ENCODE measurements at regions not wholly inside any gene's neighbourhood (a gene's known extent, or its start where the extent isn't known, plus 50 kb on each side); places are given as distances from the start of the nearest gene placed in this dataset.
"Not testable (repeated sequence)": the region's sequence is repeated elsewhere in the genome, so short reads cannot be mapped to it uniquely, and the experiment has no call there.

DNA sequence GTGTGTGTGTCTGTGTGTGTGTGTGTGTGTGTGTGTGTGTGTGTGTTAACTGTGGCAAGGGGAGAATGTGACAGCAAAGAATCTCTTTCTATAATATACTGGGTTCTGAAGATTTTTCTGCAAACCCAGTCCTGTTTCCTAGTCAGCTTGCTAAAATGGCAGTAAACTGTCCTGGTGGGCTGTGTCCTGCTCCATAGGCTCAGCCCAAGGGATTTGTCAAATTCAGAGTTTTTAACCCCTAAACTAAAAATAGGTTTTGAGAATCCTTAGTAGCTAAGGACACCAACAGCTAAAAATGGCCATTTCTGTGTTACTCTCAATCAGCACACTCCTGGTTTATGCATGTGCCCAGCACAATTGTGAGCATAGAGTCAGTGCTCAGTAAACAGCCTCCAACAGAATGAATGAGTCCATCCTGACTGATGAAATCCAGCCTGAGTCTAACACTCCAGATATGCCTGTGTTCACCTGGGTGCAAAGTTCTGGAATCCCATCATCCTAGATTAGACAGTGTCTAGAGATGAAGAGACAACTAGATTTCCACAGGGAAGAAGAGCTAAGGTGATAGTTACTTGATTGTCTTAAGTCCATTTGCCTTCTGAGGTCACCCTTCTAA, 192.6 kb downstream of the TTC6 start:
- DNase-seq: no peak

DNA sequence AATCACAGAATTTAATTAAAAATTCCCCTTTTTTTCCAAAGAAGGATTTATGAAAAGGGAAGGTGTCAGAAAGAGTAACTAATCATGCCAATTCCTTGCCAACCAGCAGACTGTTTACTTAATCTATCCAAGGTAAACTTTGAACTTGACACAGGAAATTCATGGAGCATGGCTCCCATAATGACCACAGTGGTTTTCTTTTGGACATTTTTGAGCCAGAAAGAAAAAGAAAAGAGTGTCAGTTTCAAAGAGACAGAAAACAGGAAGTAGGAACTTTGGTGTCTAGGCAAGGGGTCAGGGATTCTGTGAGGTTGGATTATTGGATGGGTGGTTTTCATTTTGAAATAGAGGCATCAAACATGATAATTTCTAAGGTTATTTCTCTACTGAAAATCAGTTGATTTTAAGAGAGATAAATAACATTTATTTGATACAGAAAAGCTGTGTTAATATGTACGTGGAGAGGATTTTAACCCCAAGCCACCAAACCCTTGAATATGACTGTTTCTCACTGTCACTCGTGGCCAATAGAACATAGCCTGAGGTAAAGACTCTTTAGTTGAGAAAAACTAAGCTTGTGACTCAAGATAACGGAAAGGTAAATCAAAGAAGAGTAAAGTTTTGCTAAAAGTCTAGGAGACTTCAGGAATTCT, 196.1 kb downstream of the TTC6 start:
- DNase-seq: no peak

DNA sequence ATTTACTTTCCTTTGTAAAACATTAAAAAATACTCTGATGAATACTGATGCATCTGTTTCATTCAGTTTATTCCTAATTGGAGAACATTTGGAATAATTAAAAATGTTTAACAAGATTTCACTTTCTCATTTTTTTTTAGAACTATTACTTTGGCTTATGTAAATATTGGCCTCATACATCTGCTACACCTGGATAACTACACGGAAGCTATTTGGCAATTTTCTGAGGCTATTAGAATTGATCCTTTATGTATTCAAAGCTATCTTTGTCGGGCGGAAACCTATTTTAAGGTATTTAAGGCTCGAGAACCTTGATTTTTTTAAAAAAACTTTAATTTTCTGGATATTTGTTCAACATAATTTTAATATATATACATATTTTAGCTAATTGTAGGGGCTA, 196.7 kb downstream of the TTC6 start:
- DNase-seq: no peak

DNA sequence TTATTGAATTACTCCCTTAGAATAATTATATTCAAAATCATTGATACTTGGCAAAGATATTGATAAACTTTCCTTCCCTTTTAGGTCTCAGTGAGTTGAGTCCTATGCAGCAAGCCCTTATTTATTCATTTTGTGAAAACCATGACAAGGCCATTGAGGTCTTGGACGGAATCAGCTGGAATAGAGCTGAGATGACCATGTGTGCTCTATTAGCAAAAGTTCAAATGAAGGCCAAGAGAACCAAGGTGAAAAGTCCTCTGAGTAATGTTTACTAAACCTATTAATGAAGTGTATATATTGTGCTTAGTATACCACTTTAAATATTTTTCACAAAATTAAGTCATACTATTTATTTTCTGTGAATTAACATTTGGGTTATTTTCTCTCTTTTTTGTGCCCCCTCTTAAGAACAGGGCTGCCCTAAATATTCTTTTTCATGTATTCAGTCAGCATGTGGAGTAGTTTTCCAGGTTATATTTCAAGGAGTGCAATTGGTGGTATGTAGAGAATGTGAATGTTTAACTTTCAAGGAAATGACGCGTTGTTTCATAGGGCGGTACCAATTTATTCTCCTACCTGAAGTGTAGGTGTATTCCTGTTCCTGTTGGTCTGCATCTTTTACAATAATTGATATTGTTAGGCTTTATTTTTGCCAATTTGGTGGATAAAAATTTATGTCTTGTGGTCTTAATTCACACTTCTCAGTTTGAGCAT, 201.4 kb downstream of the TTC6 start:
- no peak for DNase-seq

DNA sequence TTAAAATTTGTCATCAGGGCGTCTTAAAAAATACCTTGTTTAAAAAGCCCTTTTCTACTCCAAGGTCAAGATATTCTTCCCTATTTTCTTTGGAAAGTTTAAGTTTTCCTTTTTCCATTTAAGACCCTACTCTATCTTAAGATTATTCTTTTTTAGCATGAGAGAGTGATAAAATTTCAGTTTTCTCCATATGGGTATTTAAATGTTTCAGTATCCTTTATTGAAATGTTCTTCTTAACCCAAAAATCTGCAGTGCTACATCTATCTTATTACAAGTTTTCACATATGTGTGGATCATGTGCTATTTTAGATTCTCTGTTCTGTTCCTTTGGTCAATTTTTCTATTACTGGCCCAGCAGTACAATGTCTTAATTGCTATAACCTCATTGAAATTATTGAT, 202.2 kb downstream of the TTC6 start:
- no peak for DNase-seq

DNA sequence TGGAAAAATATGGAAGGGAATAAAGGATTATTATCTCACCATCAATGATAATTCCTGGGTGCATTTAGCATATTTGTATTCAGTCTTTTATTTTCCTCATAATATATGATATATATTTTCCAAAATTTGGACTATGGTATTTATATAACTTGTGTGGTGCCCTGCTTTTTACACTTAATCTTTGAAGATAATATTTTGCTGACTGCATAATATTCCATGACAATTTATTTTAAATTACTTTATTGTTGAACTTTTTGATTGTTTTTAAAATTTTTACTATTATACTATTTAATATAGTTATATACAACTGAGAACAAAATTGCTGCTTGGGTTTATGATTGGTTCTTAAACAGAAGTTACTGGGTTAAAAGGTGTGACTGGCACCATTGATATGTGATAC, 212.3 kb downstream of the TTC6 start:
- no peak for DNase-seq

DNA sequence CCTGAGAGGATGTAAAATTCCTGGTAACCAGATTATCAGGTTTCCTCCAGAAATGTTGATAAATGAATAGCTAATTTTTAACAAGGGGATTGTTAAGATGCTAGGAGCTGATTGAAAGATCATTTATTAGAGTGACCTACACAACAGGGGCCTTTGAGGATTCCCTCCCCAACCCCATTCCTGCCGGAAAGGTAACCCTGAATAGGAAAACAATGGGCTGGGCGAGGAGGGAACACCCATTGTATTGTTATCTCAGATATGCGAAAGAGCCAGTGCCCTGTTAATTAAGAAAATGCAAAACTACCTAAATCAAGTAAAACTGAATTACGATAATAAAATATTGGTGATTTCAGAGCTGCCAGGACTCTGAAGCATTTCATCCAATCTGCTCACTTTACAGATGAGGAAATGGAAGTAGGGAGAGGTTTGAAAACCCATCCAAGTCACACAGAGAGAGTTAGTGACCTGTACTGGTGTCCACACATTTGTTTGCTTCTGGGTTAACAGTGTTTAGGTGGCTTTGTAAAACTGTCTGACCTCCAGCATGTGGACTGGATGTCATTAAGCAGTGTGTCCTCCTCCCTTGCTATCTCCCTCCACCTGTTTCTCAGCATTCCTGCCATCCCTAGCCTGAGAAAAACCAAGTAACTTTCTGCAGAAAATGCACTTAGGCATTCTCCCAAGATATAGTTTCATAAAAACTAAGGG, 214.8 kb downstream of the TTC6 start:
- no peak for DNase-seq

DNA sequence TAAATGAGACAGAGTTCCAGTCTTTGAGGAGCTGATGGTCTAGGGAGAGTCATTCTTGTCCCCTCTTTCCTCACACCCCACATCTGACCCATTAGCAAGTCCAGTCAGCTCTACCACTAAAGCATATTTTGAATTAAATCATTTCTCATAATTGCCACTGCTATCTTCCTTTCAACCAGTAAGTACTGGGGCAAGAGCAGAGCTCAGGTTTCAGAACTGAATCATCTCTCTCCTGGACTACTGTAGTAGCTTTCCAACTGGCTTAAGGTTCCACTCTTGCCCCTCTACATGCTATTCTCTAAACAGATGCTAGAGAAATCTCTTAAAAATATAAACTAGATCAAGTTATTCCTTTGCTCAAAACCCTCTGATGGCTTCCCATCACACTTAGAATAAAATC, 218.3 kb downstream of the TTC6 start:
- DNase-seq: no peak

DNA sequence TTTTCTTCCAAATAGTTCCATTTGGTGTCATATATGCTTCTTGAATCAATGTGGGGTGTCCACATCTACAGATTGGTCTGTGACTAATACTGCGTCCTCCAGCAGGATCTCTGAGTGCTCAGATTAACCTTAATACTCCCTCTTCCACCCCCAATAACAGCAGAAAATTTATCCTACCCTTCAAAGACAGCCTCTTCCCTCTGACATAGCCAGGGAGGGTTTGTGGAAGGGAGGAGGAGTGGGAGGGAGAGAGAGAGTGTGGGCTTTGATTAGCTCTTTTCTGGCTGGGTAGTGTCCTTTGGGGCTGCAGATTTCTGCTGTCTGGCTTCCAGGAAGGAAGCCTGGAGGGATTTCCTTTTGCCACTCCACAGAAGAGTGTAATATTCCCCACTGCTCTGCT, 220.7 kb downstream of the TTC6 start:
- no peak for DNase-seq

DNA sequence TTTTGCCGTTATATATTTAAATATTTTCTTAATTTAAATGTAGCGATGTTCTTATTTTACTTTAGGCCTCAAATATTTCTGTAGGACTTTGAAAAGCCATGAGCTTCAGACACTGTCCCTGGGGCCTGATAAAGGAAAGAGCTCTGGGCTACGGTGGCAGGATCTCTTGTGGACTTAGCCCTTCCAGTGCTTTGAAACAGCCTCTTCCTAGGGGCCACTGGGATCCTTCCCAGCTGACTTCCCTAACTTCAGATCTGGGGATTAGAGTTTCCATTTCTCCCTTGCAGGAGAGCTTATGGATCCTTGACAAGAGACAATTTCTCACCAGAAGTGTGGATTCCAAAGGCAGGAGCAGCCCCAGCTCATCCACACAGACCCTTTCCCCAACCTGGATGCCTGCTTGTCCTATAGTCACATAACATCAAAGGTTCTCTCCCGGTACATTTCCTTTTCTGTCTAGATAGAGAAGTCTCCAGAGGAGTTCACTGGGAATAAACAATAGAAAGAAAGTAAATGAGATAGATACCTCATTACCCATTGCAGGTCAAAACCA, 221.4 kb downstream of the TTC6 start:
- DNase-seq: no peak

DNA sequence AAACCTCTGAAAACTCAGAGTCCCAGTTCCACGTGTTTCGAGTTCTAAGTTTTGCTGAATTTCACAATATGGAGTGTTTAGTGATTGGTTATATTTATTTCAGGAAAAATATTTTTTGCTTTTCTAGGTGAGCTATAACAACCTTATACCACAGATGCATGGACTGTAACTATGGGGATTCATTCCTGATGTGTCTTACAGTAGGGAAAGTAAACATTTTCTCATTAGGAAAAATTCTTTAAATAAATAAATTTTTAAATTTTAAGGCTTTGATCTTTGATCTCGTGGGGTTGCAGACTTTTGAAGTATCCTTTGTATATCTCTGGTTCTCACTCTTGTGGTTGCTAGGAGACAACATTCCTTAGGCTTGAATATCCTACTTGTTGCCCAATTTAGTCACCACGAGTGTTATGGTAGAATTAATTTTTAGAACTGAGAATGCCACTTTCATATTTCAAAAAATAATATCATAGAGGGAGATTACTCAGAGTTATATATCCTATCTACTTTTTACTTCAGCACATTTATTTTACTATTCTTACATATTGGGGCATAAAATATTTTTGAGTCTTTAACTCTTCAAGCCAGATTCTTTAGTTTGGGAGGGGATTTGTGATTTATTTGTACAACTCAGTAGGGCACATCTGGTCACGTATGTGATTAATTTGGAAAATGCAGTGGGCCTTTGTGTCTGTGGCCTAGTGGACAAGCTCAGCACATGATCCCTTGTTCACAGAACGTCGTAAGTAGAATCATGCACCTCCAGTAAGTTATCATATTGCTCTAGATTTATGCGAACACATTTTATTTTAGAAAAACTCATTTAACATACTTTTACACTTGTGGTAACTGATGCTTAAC, 224.0 kb downstream of the TTC6 start:
- no peak for DNase-seq

DNA sequence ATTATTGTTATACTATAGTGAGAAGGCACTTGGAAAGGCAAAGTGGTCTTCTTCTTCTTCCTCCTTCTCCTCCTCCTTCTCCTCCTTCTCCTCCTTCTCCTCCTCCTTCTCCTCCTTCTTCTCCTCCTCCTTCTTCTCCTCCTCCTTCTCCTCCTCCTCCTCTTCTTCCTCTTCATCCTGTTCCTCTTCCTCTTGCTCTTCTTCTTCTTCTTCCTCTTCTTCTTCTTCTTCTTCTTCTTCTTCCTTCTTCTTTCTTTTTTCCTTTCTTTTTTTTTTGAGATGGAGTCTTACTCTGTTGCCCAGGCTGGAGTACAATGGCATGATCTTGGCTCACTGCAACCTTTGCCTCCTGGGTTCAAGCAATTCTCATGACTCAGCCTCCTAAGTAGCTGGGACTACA, 225.4 kb downstream of the TTC6 start:
- not testable (repeated sequence) for DNase-seq

DNA sequence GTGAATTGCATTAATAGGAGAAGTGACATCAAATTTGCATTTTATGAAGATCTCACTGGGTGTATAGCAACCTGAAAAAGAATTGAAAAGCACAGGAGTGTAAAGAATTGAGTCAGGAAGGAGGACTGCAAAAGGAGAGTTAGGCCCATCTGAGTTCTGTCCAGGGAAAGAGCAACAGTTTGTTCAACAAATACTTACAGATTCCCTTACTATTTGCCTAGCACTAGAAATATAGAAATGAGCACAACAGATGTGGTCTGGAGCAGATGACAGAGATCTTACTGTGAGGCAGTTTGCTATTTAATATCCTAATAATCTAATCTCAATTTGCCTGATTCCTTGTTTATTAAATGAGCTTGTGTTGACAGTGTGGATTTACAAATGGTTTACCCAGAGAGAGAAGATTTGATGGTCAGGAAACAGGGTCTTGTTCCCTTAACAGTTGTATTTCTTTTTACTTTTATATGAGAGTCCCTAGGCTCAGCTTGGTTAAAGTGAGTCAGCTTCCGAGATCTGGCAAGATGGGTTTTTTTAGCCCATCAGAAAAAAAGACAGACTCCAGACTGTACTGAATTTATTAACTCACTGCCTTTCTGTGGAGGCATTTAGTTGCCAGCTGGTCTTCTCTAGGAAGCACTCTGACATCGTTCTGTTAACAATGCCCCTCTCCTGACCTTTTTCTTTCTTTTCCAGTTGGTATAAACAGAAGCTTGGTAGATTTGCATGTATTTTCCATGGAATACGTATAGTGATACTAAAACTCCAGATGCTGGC, 229.7 kb downstream of the TTC6 start:
- no peak for DNase-seq

DNA sequence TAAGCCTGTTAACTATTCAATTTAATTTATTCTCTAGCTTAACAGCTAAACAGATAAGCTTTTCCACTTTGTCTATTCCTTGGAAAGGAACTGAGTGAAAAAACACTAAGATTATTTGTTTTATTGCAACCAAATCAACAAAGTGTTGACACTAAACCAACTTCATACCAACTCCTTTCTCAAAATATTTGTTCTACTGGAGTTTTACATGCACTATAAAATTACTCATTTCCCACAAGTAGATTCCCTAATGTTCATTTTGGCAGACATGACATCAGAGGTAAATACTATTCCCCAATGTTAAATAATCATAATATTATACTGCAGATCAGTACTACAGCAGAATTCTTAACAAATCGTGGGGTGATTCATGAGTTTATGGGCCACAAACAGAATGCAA, 231.4 kb downstream of the TTC6 start:
- DNase-seq: no peak

DNA sequence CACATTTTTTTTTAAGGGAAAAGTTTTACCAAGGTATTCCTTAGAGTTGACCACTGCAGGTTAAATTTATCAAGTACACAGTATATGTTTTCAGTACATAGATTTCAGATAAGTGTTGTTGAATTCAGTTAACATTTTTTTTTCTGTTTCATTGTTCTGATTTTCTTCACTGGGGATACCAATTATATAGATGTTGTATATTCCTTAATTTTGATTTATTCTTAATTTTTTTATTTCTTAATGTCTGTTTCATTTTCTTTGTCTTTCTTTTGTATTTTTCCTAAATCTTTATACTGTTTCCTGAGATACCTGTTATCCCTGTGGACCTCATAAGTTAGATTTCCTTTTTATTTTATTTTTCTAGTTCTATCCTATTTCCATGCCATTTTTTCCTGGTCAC, 234.8 kb downstream of the TTC6 start:
- DNase-seq: no peak

DNA sequence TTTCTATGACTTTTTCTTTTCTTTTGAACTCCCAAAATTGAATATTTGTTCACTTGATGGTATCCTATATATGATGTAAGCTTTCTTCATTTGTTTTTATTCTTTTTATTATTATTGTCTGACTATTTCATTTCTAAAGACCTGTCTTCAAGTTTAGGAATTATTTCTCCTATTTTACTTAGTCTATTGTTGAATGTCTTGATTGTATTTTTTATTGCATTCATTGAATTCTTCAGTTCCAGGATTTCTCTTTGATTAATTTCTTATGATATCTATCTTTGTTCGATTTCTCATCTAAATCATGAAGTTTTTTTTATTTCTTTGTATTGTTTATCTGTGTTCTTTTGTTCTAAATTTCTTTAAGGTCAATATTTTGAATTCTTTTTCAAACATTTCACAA, 238.8 kb downstream of the TTC6 start:
- DNase-seq: no peak

DNA sequence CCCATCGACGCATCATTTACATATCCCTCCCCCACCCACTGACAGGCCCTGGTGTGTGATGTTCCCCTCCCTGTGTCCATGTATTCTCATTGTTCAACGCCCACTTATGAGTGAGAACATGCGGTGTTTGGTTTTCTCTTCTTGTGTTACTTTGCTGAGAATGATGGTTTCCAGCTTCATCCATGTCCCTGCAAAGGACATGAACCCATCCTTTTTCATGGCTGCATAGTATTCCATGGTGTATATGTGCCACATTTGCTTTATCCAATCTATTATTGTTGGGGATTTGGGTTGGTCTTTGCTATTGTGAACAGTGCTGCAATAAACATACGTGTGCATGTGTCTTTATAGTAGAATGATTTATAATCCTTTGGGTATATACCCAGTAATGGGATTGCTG, 243.3 kb downstream of the TTC6 start:
- DNase-seq: not testable (repeated sequence)

DNA sequence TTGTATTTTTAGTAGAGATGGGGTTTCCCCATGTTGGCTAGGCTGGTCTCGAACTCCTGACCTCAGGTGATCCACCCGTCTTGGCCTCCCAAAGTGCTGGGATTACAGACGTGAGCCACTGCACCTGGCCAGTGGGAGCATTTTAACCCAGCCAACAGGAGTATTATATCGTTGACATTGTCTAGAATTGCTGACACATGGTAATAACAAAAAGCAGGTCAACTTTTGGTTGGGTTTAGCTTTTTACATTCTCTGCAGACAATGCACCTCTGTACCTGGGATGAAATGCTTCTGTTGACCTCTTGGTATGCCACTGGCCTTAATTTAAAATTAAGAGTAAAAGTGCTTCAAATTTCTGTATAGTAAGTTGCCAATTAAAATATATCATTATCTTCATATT, 245.6 kb downstream of the TTC6 start:
- DNase-seq: not testable (repeated sequence)

DNA sequence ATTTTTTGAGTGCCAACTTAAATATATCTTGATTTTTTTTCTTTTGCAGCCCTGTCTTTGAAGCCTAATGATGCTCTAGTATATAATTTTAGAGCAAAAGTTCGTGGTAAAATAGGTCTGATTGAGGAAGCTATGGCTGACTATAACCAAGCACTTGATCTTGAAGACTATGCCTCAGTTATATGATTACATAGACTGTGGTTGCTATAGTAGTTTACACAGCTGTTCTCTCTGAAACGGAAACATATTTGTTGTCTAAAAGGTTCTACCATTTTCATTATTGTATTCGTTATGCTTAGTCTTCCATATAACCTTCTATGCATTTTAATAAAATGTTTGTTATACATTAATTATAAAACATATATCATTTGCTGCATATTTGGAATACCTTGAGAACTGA, 246.7 kb downstream of the TTC6 start:
- DNase-seq: no peak

DNA sequence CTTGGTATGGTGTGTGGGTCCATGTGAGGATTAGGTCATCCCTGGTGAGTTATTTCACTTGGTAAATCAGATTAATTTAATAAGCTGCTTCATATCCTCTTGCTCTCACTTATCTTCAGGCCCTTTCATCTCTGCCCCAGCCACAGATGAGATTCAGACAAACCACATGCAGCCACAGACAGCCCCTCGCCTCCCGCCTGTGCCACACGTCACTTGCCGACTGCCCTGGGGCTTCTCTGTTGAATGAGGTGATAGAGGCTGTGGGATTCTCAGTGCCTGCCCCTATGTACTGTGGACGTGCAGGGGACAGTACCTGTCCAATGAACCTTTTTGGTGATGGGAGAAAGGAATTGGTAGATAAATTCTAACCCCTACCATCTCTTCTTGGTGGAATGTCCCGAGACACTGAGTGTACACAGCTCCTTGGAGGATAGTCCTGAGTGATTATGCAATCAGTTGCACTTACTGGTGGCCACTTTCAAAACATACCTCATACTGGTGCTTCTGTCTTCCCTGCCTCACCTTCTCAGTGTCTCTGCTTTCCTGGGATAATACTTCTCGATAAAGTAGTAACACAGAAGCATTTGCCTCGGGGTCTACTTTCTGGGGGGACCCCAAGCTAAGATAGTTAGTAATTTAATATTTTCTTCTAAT, 248.7 kb downstream of the TTC6 start:
- DNase-seq: no peak

DNA sequence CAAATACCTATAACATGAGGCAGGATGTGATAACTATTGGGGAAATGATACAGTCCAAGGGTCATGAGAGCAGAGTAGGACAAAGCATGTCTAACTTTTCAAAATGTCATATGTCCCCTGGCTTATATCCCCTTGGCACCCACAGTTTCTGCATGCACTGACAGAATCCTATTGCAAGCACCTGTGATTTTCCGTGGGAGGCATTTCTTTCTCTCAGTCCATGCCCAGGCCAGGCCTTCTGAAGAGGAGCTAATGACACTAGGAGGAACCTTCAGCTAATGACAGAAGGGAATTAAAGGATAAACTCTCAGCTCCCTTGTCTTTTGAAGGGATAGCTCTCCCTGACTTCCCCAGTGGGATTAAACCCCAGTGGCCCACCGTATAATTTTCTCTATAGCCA, 249.2 kb downstream of the TTC6 start:
- no peak for DNase-seq

Data from NCI-H1048 (cell line).